Smooth muscle cell (in vitro differentiated cells): ENCODE measurements at regions not wholly inside any gene's neighbourhood (a gene's known extent, or its start where the extent isn't known, plus 50 kb on each side); places are given as distances from the start of the nearest gene placed in this dataset.

ENCODE experiments used
- DNase-seq: peaks from one replicate; lab custom pipeline; 2025; ENCODE audit not compliant: unreplicated experiment; lab: John Stamatoyannopoulos, UW
- H2AFZ ChIP-seq: fragments of 200-600 bp; sonication (generic); 2 replicates; pipeline ENCODE4 v1.6.0; 2016; ENCODE audit warnings: antibody characterized with exemption, low read depth, mild to moderate bottlenecking
- H3F3A ChIP-seq: fragments of 200-600 bp; sonication (generic); 2 replicates; pipeline ENCODE4 v1.6.0; 2017; ENCODE audit warnings: antibody characterized with exemption, low read depth
- H3K27ac ChIP-seq: fragments of 200-600 bp; sonication (generic); 2 replicates; pipeline ENCODE4 v1.5.1; 2016; ENCODE audit warnings: low read depth, mild to moderate bottlenecking
- H3K27me3 ChIP-seq: fragments of 200-600 bp; sonication (generic); 2 replicates; pipeline ENCODE4 v1.6.1; 2016; ENCODE audit warnings: low read depth, mild to moderate bottlenecking
- H3K36me3 ChIP-seq: fragments of 200-600 bp; sonication (generic); 2 replicates; pipeline ENCODE4 v1.5.1; 2016; ENCODE audit warnings: low read depth
- H3K4me1 ChIP-seq: fragments of 200-600 bp; sonication (generic); 2 replicates; pipeline ENCODE4 v1.5.1; 2016; ENCODE audit warnings: low read depth
- H3K4me2 ChIP-seq: fragments of 200-600 bp; sonication (generic); 2 replicates; pipeline ENCODE4 v1.6.0; 2016; ENCODE audit warnings: mild to moderate bottlenecking
- H3K4me3 ChIP-seq: fragments of 200-600 bp; sonication (generic); 2 replicates; pipeline ENCODE4 v1.5.1; 2016; ENCODE audit warnings: mild to moderate bottlenecking
- H3K79me2 ChIP-seq: fragments of 200-600 bp; sonication (generic); 2 replicates; pipeline ENCODE4 v1.6.0; 2016; ENCODE audit warnings: low read depth, mild to moderate bottlenecking
- H3K9ac ChIP-seq: fragments of 200-600 bp; sonication (generic); 2 replicates; pipeline ENCODE4 v1.6.0; 2016; ENCODE audit warnings: low read depth
- H3K9me3 ChIP-seq: fragments of 200-600 bp; sonication (generic); replicated peaks from 2 replicates; pipeline ENCODE4 v1.5.1; 2016; ENCODE audit warnings: low read depth
- H4K20me1 ChIP-seq: fragments of 200-600 bp; sonication (generic); 2 replicates; pipeline ENCODE4 v1.6.0; 2016; ENCODE audit warnings: low read depth
- CTCF ChIP-seq: fragments of 200-600 bp; sonication (generic); IDR thresholded peaks from 2 replicates; pipeline ENCODE4 v1.5.1; 2017; ENCODE audit warnings: borderline replicate concordance, mild to moderate bottlenecking, antibody characterized with exemption; ENCODE audit not compliant: insufficient read depth, poor library complexity, severe bottlenecking
- WGBS: methylation state at CpG from one replicate; pipeline ENCODE4 v1.1.7; 2016; ENCODE audit warnings: low lambda C conversion rate; 5-methylcytosine and 5-hydroxymethylcytosine counted together

- no peaks in the 10 kb centered on the region for H3F3A ChIP-seq
- TF ChIP-seq CTCF = no peak
- no peaks in the 10 kb centered on the region for H3K36me3 ChIP-seq
- 99% methylated on average over 14 of the region's 14 CpGs for WGBS
- no peak for DNase-seq
- no peak overlapping the region for H3K4me3 ChIP-seq
- H2AFZ ChIP-seq = no peak overlapping the region
- no peaks in the 10 kb centered on the region for H3K9me3 ChIP-seq
- H3K4me2 ChIP-seq = no peak overlapping the region
- H3K27ac ChIP-seq = no peak overlapping the region
- H3K4me1 ChIP-seq = no peaks in the 10 kb centered on the region
- no peaks in the 10 kb centered on the region for H3K27me3 ChIP-seq
- no peak overlapping the region for H3K9ac ChIP-seq
- H4K20me1 ChIP-seq = no peaks in the 10 kb centered on the region
- no peaks in the 10 kb centered on the region for H3K79me2 ChIP-seq
These were observed 720.7 kb downstream of the PCDH18 start for GRCh38 chr4:136811496-136812077.

- Histone ChIP-seq H3K27me3 (no peaks in the 10 kb centered on the region), H3K9me3 (no peaks in the 10 kb centered on the region), H3K27ac (no peak overlapping the region), H3F3A (no peaks in the 10 kb centered on the region), H3K4me3 (no peak overlapping the region), H2AFZ (no peak overlapping the region), H3K79me2 (no peaks in the 10 kb centered on the region), H3K4me2 (no peak overlapping the region), H4K20me1 (no peaks in the 10 kb centered on the region), H3K4me1 (no peaks in the 10 kb centered on the region), H3K36me3 (no peaks in the 10 kb centered on the region), H3K9ac (no peak overlapping the region)
- DNase-seq = no peak
- no peak for TF ChIP-seq CTCF
- WGBS = over 99% methylated on average over 6 of the region's 6 CpGs
These were observed 721.7 kb downstream of the PCDH18 start for GRCh38 chr4:136810626-136811025.

GRCh38 chr4:136806844-136807243, 725.5 kb downstream of the PCDH18 start:
- no peaks in the 10 kb centered on the region for H3K27me3 ChIP-seq
- no peak for TF ChIP-seq CTCF
- 57% methylated on average over 1 of the region's 1 CpG for WGBS
- no peaks in the 10 kb centered on the region for H3F3A ChIP-seq
- H4K20me1 ChIP-seq = no peaks in the 10 kb centered on the region
- H3K27ac ChIP-seq = no peak overlapping the region
- H3K4me3 ChIP-seq = no peak overlapping the region
- no peak overlapping the region for H3K4me2 ChIP-seq
- no peak for DNase-seq
- no peaks in the 10 kb centered on the region for H3K79me2 ChIP-seq
- no peak overlapping the region for H3K9ac ChIP-seq
- H3K9me3 ChIP-seq = no peaks in the 10 kb centered on the region
- no peaks in the 10 kb centered on the region for H3K36me3 ChIP-seq
- H2AFZ ChIP-seq = no peak overlapping the region
- H3K4me1 ChIP-seq = no peaks in the 10 kb centered on the region

- WGBS = 95% methylated on average over 2 of the region's 2 CpGs
- TF ChIP-seq CTCF = no peak
- Histone ChIP-seq H3K27me3 (no peaks in the 10 kb centered on the region), H3K36me3 (no peaks in the 10 kb centered on the region), H3K27ac (no peak overlapping the region), H4K20me1 (no peaks in the 10 kb centered on the region), H2AFZ (no peak overlapping the region), H3K9me3 (no peaks in the 10 kb centered on the region), H3K4me3 (no peak overlapping the region), H3F3A (no peaks in the 10 kb centered on the region), H3K9ac (no peak overlapping the region), H3K4me2 (no peak overlapping the region), H3K79me2 (no peaks in the 10 kb centered on the region), H3K4me1 (no peaks in the 10 kb centered on the region)
- DNase-seq = no peak
These were observed 726.7 kb downstream of the PCDH18 start for GRCh38 chr4:136805617-136806016.
